ENCODE measurements at regions not wholly inside any gene's neighbourhood (a gene's known extent, or its start where the extent isn't known, plus 50 kb on each side); places are given as distances from the start of the nearest gene placed in this dataset.

DNA sequence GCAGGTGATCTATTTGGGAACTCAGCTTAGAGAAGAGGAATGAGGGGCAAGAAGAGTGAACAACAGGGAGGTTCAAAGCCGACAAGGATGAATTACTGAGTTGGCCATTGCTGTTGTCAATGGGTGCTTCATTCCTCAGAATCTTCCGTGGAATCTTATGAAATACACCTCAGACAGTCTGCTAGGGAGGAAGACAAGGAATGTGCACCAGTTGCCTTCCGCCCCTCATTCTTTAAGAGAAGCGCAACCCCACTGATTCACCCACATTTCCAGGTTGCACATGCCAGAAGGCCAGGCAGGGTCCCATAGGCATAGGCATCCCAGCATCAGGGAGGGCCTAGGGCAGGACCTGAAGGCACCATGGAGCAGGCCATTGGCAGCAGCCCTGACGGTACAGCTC is 127.5 kb upstream of the TNFAIP3 start:
- no peak for FAIRE-seq
- Histone ChIP-seq H2BK20ac (ENCODE audit: low read length) (no peak overlapping the region), H4K91ac (replicated peaks; ENCODE audit: insufficient read length, low read length) (no peak overlapping the region)
- TF ChIP-seq ATF3 (IDR thresholded peaks at IDR 0.05; ENCODE audit: insufficient read depth, low read depth, low read length) (no peak), E2F6 (IDR thresholded peaks at IDR 0.05) (no peak), CTBP2 (IDR thresholded peaks at IDR 0.05; ENCODE audit: borderline replicate concordance, insufficient read depth, insufficient read length, low read length) (no peak), EGR1 (IDR thresholded peaks at IDR 0.05; ENCODE audit: borderline replicate concordance, low read depth, low read length) (no peak), YY1 (IDR thresholded peaks at IDR 0.05; ENCODE audit: low read depth, low read length) (no peak), CBX5 (IDR thresholded peaks at IDR 0.05; ENCODE audit: low read depth, low read length) (no peak), EP300 (IDR thresholded peaks at IDR 0.05; ENCODE audit: borderline replicate concordance in 1 of 2, low read depth in 2 of 2, low read length in 2 of 2) (no peak), TEAD4 (IDR thresholded peaks at IDR 0.05; ENCODE audit: low read depth, low read length) (no peak), ASH2L (IDR thresholded peaks at IDR 0.05; ENCODE audit: low read length) (no peak), CTCF (IDR thresholded peaks at IDR 0.05; ENCODE audit: control extremely low read depth in 1 of 3, insufficient read depth in 1 of 3, low read depth in 1 of 3, low read length in 3 of 3) (no peak)

More for the DNA sequence above, 127.5 kb upstream of the TNFAIP3 start:
- H4K5ac ChIP-seq (ENCODE audit: insufficient read length, low read depth, low read length) = no peak overlapping the region
- no peaks in the 10 kb centered on the region for H3K9me3 ChIP-seq (ENCODE audit: insufficient read depth in 2 of 2, low read depth in 1 of 2, low read length in 1 of 2)
- no peak overlapping the region for H2BK12ac ChIP-seq (ENCODE audit: low read depth, low read length)
- ChIA-PET CTCF (ENCODE audit: partially characterized antibody) (interaction anchor here (0.6 to 0.9 kb wide), 2 partner anchors 15 to 158 kb away, joined by 3 read pairs; no protein-coding TSS in a partner anchor), POLR2A (ENCODE audit: partially characterized antibody) (no interaction called here)
- no peak overlapping the region for H3K18ac ChIP-seq (ENCODE audit: extremely low read depth, low read length)
- H3K27ac ChIP-seq (ENCODE audit: low read depth, low read length) = no peak overlapping the region
- H4K8ac ChIP-seq (ENCODE audit: extremely low read depth, insufficient read depth, low read length) = no peak overlapping the region
- H3K4me2 ChIP-seq (ENCODE audit: insufficient read depth in 1 of 2, low read depth in 2 of 2, low read length in 2 of 2) = no peak overlapping the region
- no peak overlapping the region for H2AK5ac ChIP-seq (ENCODE audit: low read depth, low read length)
- H3K4me1 ChIP-seq (replicated peaks in 1 of 4; ENCODE audit: control insufficient read depth in 3 of 4, insufficient read depth in 4 of 4, low read length in 3 of 4) = 0 out of 7 replicates have a peak, but pooled peaks cover 0 to 3% (median under 1%) of the 10 kb centered on the region in 4 experiments
- peak overlapping the region; percentile 20; the same call in 1 of the 2 replicates for H2BK15ac ChIP-seq (ENCODE audit: low read length)
- no peak overlapping the region for H3K4me3 ChIP-seq (ENCODE audit: extremely low read depth in 1 of 4, insufficient read depth in 2 of 4, low read depth in 3 of 4, low read length in 4 of 4)
- H3K14ac ChIP-seq (ENCODE audit: insufficient read length) = no peak overlapping the region
- no peaks in the 10 kb centered on the region for H3K79me1 ChIP-seq (ENCODE audit: low read depth, low read length)
- H2AFZ ChIP-seq (ENCODE audit: low read length) = no peak overlapping the region
- no peaks in the 10 kb centered on the region for H3K27me3 ChIP-seq (replicated peaks in 1 of 4; ENCODE audit: control insufficient read depth in 3 of 4, extremely low read depth in 1 of 4, insufficient read depth in 3 of 4, low read length in 3 of 4)
- H3K4ac ChIP-seq (replicated peaks; ENCODE audit: insufficient read length, low read depth, low read length) = no peak overlapping the region
- H3K36me3 ChIP-seq (ENCODE audit: control insufficient read depth in 2 of 4, insufficient read depth in 4 of 4, low read length in 3 of 4) = no peaks in the 10 kb centered on the region
- DNase-seq (ENCODE audit: low read depth in 1 of 2, low spot score in 2 of 2) = no peak
- no peak overlapping the region for H2BK120ac ChIP-seq (replicated peaks; ENCODE audit: low read depth, low read length)
- H3K56ac ChIP-seq (replicated peaks; ENCODE audit: insufficient read length, low read depth, low read length) = no peak overlapping the region
- no peak overlapping the region for H3K23ac ChIP-seq (ENCODE audit: insufficient read length)
- H3K79me2 ChIP-seq (ENCODE audit: control insufficient read depth in 1 of 2, insufficient read depth in 2 of 2, low read length in 2 of 2) = no peaks in the 10 kb centered on the region
- no peak overlapping the region for H3K9ac ChIP-seq (replicated peaks in 1 of 4; ENCODE audit: extremely low read depth in 1 of 4, low read depth in 3 of 4, low read length in 3 of 4)
- no peaks in the 10 kb centered on the region for H3K23me2 ChIP-seq (ENCODE audit: low read depth, low read length)
- no peak overlapping the region for H2BK5ac ChIP-seq (ENCODE audit: low read depth, low read length)
- WGBS, 2 experiments (ENCODE audit: extremely low coverage in 1 of 2, insufficient coverage in 1 of 2, insufficient read length in 1 of 2, insufficient replicate concordance in 2 of 2, low coverage in 1 of 2, low lambda C conversion rate in 2 of 2, missing lambda C conversion rate in 1 of 2) = 88% methylated on average over 5 of the region's 5 CpGs; no CpG with 5 or more reads in 1 of the 2 experiments
- H4K20me1 ChIP-seq (replicated peaks in 1 of 2; ENCODE audit: control insufficient read depth in 1 of 2, insufficient read depth in 2 of 2, low read length in 2 of 2) = no peaks in the 10 kb centered on the region

Data from H1 (cell line).